GM12878 (cell line): ENCODE measurements at regions not wholly inside any gene's neighbourhood (a gene's known extent, or its start where the extent isn't known, plus 50 kb on each side); places are given as distances from the start of the nearest gene placed in this dataset.

ENCODE experiments used
- ATAC-seq: fragments of 200-7000 bp; cut with Tn5 transposase; 3 replicates; pipeline ENCODE4 v1.9.1; 2020; ENCODE audit warnings: mild to moderate bottlenecking, moderate library complexity
- BruUV-seq: library from RNA; stranded (reverse); fragments of 400-500 nt; replicated peaks from 2 replicates; lab custom pipeline; 2021; lab: Mats Ljungman, UMichigan
- CTCF ChIA-PET: fragments of 300-600 bp; sonication (Branson Sonifier 250); formaldehyde crosslinking; extraction: SDS; loops from one replicate; lab custom pipeline; 2021; ENCODE audit warnings: inconsistent platforms; lab: Yijun Ruan, JAX
- POLR2A ChIA-PET: fragments of 350-600 bp; formaldehyde crosslinking; extraction: SDS; loops from one replicate; lab custom pipeline; 2021; ENCODE audit warnings: inconsistent platforms; lab: Charles Lee
- RAD21 ChIA-PET: fragments of 300-600 bp; sonication (Branson Sonifier 250); formaldehyde crosslinking; loops from one replicate; lab custom pipeline; 2023; ENCODE audit warnings: antibody characterized with exemption; ENCODE audit not compliant: unreplicated experiment; lab: Charles Lee
- SMC1A ChIA-PET: fragments of 300-600 bp; sonication (Branson Sonifier 250); formaldehyde crosslinking; loops from one replicate; lab custom pipeline; 2023; ENCODE audit not compliant: unreplicated experiment, uncharacterized antibody; lab: Charles Lee
- DNase-seq: peaks from one replicate; pipeline ENCODE4 v3.0.0-alpha.2; 2011; ENCODE audit warnings: low read depth, low spot score
- FAIRE-seq: peaks from 3 replicates; lab custom pipeline; 2011; peaks lifted over from hg19 to GRCh38; lab: Jason Lieb, UNC
- H2AFZ ChIP-seq: 2 replicates; pipeline ENCODE4 v1.6.0; 2011; ENCODE audit warnings: low read depth, low read length, control low read depth; ENCODE audit not compliant: control insufficient read depth
- H3K27ac ChIP-seq: 2 replicates; pipeline ENCODE4 v1.5.1; 2011; ENCODE audit warnings: control low read depth; ENCODE audit not compliant: control insufficient read depth, insufficient read depth
- H3K27me3 ChIP-seq, 2 experiments: replicated peaks in 1 of 2; 2 replicates each; pipeline versions ENCODE4 v1.6.0 to v1.6.1; 2011; ENCODE audit warnings: low read length in 1 of 2; ENCODE audit not compliant: control insufficient read depth in 2 of 2, insufficient read depth in 2 of 2
- H3K36me3 ChIP-seq, 2 experiments: 2 replicates each; pipeline ENCODE4 v1.5.1; 2011; ENCODE audit warnings: low read length in 1 of 2; ENCODE audit not compliant: control insufficient read depth in 2 of 2, insufficient read depth in 2 of 2
- H3K4me1 ChIP-seq: 2 replicates; pipeline ENCODE4 v1.6.1; 2011; ENCODE audit warnings: mild to moderate bottlenecking, low read length, moderate library complexity, mixed read lengths; ENCODE audit not compliant: control insufficient read depth, insufficient read depth
- H3K4me2 ChIP-seq: 2 replicates; pipeline ENCODE4 v1.6.0; 2011; ENCODE audit warnings: control low read depth; ENCODE audit not compliant: control insufficient read depth, insufficient read depth
- H3K4me3 ChIP-seq: fragments of 200-600 bp; sonication (generic); 2 replicates; pipeline ENCODE4 v1.5.1; 2016
- H3K79me2 ChIP-seq: 2 replicates; pipeline ENCODE4 v1.6.0; 2011; ENCODE audit warnings: low read length; ENCODE audit not compliant: control insufficient read depth, insufficient read depth
- H3K9ac ChIP-seq: 2 replicates; pipeline ENCODE4 v1.8.0; 2011; ENCODE audit warnings: low read length, control low read depth, mixed read lengths; ENCODE audit not compliant: control insufficient read depth, insufficient read depth
- H3K9me3 ChIP-seq: replicated peaks from 3 replicates; pipeline ENCODE4 v1.5.1; 2011; ENCODE audit warnings: mild to moderate bottlenecking, low read length; ENCODE audit not compliant: control insufficient read depth, insufficient read depth
- H4K20me1 ChIP-seq: 2 replicates; pipeline ENCODE4 v1.6.0; 2011; ENCODE audit not compliant: control insufficient read depth, insufficient read depth
- EGR1 ChIP-seq, 2 experiments: IDR thresholded peaks; 1 replicate in 1 of 2; 2 replicates in 1 of 2; pipeline ENCODE4 v1.6.1; 2011 to 2012; ENCODE audit warnings: low read depth in 2 of 2, low read length in 2 of 2, borderline replicate concordance in 1 of 2, mild to moderate bottlenecking in 1 of 2, moderate library complexity in 1 of 2
- HCFC1 ChIP-seq: fragments of 150-350 bp; IDR thresholded peaks from 2 replicates; pipeline ENCODE4 v1.6.1; 2014; ENCODE audit warnings: low read length
- HDAC2 ChIP-seq: fragments of 200-600 bp; sonication (generic); IDR thresholded peaks from 2 replicates; pipeline ENCODE4 v1.6.1; 2017
- KAT2A ChIP-seq: conservative IDR thresholded peaks from 2 replicates; pipeline ENCODE4 v1.6.1; 2011; ENCODE audit warnings: low read depth, low read length; ENCODE audit not compliant: control insufficient read depth
- KLF5 ChIP-seq: fragments of 450-650 bp; IDR thresholded peaks from 2 replicates; pipeline ENCODE4 v1.6.1; 2014; ENCODE audit warnings: mild to moderate bottlenecking; ENCODE audit not compliant: partially characterized antibody
- NR2C1 ChIP-seq: fragments of 450-650 bp; IDR thresholded peaks from 2 replicates; pipeline ENCODE4 v1.6.1; 2017; ENCODE audit warnings: antibody characterized with exemption, mild to moderate bottlenecking, moderate library complexity
- RB1 ChIP-seq: fragments of 450-650 bp; formaldehyde crosslinking; IDR thresholded peaks from 2 replicates; pipeline ENCODE4 v1.6.1; 2017; ENCODE audit warnings: mild to moderate bottlenecking, borderline replicate concordance
- RBBP5 ChIP-seq: fragments of 200-600 bp; sonication (generic); conservative IDR thresholded peaks from 2 replicates; pipeline ENCODE4 v1.6.1; 2016
- SREBF1 ChIP-seq: IDR thresholded peaks from 2 replicates; pipeline ENCODE4 v1.6.1; 2012; ENCODE audit warnings: mild to moderate bottlenecking, low read length
- TAF1 ChIP-seq: IDR thresholded peaks from 2 replicates; pipeline ENCODE4 v1.6.1; 2011; ENCODE audit warnings: mild to moderate bottlenecking, low read depth, low read length, borderline replicate concordance
- WRNIP1 ChIP-seq: IDR thresholded peaks from 2 replicates; pipeline ENCODE4 v1.6.1; 2011; ENCODE audit warnings: low read depth, low read length, improper control_type of control experiment, borderline replicate concordance
- ZNF274 ChIP-seq: IDR thresholded peaks from one replicate; pipeline ENCODE4 v1.8.0; 2011; ENCODE audit not compliant: insufficient read length, insufficient read depth
- WGBS: methylation state at CpG from one replicate; pipeline ENCODE4 v1.1.6; 2016; ENCODE audit warnings: low lambda C conversion rate; ENCODE audit not compliant: insufficient replicate concordance, insufficient coverage; ENCODE audit errors: missing lambda C conversion rate; 5-methylcytosine and 5-hydroxymethylcytosine counted together
- in situ Hi-C: fragments of 300-500 bp; cut with MboI; formaldehyde crosslinking; loops from 9 replicates; pipeline ENCODE4 v1.14.3; 2018; ENCODE audit warnings: mixed read lengths
- intact Hi-C: fragments of 100-400 bp; cut with micrococcal nuclease; formaldehyde crosslinking; loops from one replicate; pipeline ENCODE4 v1.14.2; 2022; ENCODE audit not compliant: unreplicated experiment
- TF ChIP-seq, protein P1 (sequence below): fragments of 450-650 bp; IDR thresholded peaks from 2 replicates; pipeline ENCODE4 v1.6.1; 2017; ENCODE audit warnings: low read depth, mild to moderate bottlenecking, moderate library complexity
- TF ChIP-seq, protein P2 (sequence below): IDR thresholded peaks from 2 replicates; pipeline ENCODE4 v1.6.1; 2012; ENCODE audit warnings: low read depth, low read length, improper control_type of control experiment
- TF ChIP-seq, protein P3 (sequence below): fragments of 150-350 bp; IDR thresholded peaks from 2 replicates; pipeline ENCODE4 v1.6.1; 2016; ENCODE audit warnings: low read depth, low read length

DNA sequence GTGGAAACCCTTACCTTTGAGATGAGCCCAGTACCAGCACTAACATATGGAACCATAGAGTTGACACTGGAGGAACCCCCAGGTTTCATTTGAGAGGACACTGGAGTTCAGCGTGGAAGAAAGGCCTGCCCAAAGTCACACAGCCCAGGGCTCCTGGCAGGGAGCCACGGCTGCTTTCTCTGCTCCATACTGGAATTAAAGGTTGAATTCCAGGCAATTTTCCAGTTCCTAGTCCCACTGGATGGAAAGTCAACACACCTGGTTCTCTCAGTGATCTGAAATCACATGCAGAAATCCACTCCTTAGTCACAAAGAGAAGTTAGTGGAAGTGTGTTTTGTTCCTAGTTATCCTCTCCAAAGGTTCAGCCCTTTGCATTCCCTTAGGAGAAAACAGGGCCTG, 336.1 kb upstream of the SKOR2 start:
- ATAC-seq = no peak
- RAD21 ChIA-PET = no interaction called here

DNA sequence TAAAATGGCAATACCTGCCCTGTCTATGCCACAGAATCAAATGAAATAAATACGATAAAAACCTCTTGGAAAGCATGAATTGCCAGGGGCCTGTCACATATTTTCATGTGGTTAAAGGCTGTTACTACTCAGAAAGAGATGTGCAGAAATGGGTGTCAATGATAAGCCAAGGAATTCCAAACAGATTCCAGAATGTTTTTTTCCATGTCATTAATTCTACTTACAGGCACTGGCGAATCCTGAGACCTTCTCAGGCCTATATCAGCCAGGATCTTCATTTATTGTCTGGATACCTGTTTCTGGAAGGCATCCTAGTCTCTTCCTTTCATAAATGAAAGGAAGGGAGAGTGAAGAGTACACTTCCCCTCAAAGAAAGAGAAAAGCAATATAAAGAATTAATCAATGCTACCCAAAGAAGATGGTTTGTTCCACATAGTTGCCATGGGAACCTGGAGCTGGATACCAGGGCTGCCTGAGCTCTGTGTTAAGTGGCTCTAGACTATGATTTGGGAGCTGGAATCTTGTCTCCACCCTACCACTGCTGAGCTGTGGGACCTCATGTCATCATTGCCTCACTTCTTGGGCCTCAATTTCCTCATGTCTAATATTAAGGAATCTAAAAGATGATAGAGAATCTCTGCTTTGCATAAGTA, 335.1 kb upstream of the SKOR2 start:
- ChIA-PET RAD21 (no interaction called here), SMC1A (no interaction called here), POLR2A (interaction anchor here (0.6 kb wide), 1 partner anchor 9 kb away, joined by 6 read pairs; no protein-coding TSS in a partner anchor), CTCF (interaction anchor here (1.0 to 1.1 kb wide), 2 partner anchors 14 to 168 kb away, joined by 3 read pairs; no protein-coding TSS in a partner anchor)
- in situ Hi-C loops (no loop called here), intact Hi-C loops (no loop called here)
- ATAC-seq (no peak), DNase-seq (no peak), FAIRE-seq (no peak)
- TF ChIP-seq, protein P1, sequence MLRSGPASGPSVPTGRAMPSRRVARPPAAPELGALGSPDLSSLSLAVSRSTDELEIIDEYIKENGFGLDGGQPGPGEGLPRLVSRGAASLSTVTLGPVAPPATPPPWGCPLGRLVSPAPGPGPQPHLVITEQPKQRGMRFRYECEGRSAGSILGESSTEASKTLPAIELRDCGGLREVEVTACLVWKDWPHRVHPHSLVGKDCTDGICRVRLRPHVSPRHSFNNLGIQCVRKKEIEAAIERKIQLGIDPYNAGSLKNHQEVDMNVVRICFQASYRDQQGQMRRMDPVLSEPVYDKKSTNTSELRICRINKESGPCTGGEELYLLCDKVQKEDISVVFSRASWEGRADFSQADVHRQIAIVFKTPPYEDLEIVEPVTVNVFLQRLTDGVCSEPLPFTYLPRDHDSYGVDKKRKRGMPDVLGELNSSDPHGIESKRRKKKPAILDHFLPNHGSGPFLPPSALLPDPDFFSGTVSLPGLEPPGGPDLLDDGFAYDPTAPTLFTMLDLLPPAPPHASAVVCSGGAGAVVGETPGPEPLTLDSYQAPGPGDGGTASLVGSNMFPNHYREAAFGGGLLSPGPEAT = no peak
- no peak for TF ChIP-seq HDAC2
- TF ChIP-seq, protein P2, sequence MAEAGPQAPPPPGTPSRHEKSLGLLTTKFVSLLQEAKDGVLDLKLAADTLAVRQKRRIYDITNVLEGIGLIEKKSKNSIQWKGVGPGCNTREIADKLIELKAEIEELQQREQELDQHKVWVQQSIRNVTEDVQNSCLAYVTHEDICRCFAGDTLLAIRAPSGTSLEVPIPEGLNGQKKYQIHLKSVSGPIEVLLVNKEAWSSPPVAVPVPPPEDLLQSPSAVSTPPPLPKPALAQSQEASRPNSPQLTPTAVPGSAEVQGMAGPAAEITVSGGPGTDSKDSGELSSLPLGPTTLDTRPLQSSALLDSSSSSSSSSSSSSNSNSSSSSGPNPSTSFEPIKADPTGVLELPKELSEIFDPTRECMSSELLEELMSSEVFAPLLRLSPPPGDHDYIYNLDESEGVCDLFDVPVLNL = no peak
- TF ChIP-seq, protein P3, sequence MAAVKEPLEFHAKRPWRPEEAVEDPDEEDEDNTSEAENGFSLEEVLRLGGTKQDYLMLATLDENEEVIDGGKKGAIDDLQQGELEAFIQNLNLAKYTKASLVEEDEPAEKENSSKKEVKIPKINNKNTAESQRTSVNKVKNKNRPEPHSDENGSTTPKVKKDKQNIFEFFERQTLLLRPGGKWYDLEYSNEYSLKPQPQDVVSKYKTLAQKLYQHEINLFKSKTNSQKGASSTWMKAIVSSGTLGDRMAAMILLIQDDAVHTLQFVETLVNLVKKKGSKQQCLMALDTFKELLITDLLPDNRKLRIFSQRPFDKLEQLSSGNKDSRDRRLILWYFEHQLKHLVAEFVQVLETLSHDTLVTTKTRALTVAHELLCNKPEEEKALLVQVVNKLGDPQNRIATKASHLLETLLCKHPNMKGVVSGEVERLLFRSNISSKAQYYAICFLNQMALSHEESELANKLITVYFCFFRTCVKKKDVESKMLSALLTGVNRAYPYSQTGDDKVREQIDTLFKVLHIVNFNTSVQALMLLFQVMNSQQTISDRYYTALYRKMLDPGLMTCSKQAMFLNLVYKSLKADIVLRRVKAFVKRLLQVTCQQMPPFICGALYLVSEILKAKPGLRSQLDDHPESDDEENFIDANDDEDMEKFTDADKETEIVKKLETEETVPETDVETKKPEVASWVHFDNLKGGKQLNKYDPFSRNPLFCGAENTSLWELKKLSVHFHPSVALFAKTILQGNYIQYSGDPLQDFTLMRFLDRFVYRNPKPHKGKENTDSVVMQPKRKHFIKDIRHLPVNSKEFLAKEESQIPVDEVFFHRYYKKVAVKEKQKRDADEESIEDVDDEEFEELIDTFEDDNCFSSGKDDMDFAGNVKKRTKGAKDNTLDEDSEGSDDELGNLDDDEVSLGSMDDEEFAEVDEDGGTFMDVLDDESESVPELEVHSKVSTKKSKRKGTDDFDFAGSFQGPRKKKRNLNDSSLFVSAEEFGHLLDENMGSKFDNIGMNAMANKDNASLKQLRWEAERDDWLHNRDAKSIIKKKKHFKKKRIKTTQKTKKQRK = no peak
- TF ChIP-seq HCFC1 = no peak
- no peak for TF ChIP-seq KLF5
- TF ChIP-seq NR2C1 = no peak
- no peak for TF ChIP-seq ZNF274
- Histone ChIP-seq H3K4me3 (no peak overlapping the region), H4K20me1 (no peaks in the 10 kb centered on the region), H3K4me1 (no peaks in the 10 kb centered on the region), H3K27me3 (no peaks in the 10 kb centered on the region; a peak in 2 of 4 replicates), H3K9ac (no peak overlapping the region), H3K79me2 (no peaks in the 10 kb centered on the region), H3K4me2 (no peak overlapping the region), H2AFZ (no peak overlapping the region), H3K36me3 (no peaks in the 10 kb centered on the region), H3K9me3 (no peaks in the 10 kb centered on the region), H3K27ac (no peak overlapping the region)
- 0% methylated on average over 2 of the region's 2 CpGs for WGBS
- no TSS peak for BruUV-seq

More for the DNA sequence above, 336.1 kb upstream of the SKOR2 start:
- DNase-seq = no peak
- ChIA-PET POLR2A (no interaction called here), CTCF (interaction anchor here (1.0 to 1.2 kb wide), 3 partner anchors 8 to 13 kb away, joined by 3 to 4 read pairs (median 3); no protein-coding TSS in a partner anchor), SMC1A (no interaction called here)
- in situ Hi-C loops (no loop called here), intact Hi-C loops (no loop called here)
- Histone ChIP-seq H3K4me2 (no peak overlapping the region), H3K9ac (no peak overlapping the region), H3K27me3 (no peaks in the 10 kb centered on the region), H3K27ac (no peak overlapping the region), H3K4me1 (no peaks in the 10 kb centered on the region), H4K20me1 (no peaks in the 10 kb centered on the region), H3K79me2 (no peaks in the 10 kb centered on the region), H3K4me3 (no peak overlapping the region), H3K9me3 (no peaks in the 10 kb centered on the region), H3K36me3 (no peaks in the 10 kb centered on the region), H2AFZ (no peak overlapping the region)
- no peak for FAIRE-seq
- no peak for TF ChIP-seq EGR1 (IDR thresholded peaks at IDR 0.05; ENCODE audit: borderline replicate concordance in 1 of 2, low read depth in 2 of 2, low read length in 2 of 2)
- no peak for TF ChIP-seq TAF1
- no peak for TF ChIP-seq WRNIP1
- TF ChIP-seq KAT2A = no peak
- no peak for TF ChIP-seq RBBP5
- no peak for TF ChIP-seq SREBF1
- no peak for TF ChIP-seq RB1
- 22% methylated on average over 2 of the region's 2 CpGs for WGBS
- no TSS peak for BruUV-seq
